ENCODE measurements at regions not wholly inside any gene's neighbourhood (a gene's known extent, or its start where the extent isn't known, plus 50 kb on each side); places are given as distances from the start of the nearest gene placed in this dataset.

GRCh38 chr6:133034509-133035206 lies 206.5 kb upstream of the EYA4 start:
- Histone ChIP-seq H2AFZ (ENCODE audit: low read length) (no peak overlapping the region), H3K23me2 (ENCODE audit: low read depth, low read length) (no peaks in the 10 kb centered on the region), H4K20me1 (replicated peaks in 1 of 2; ENCODE audit: control insufficient read depth in 1 of 2, insufficient read depth in 2 of 2, low read length in 2 of 2) (no peaks in the 10 kb centered on the region), H3K14ac (ENCODE audit: insufficient read length) (no peak overlapping the region), H4K8ac (ENCODE audit: extremely low read depth, insufficient read depth, low read length) (no peak overlapping the region), H3K23ac (ENCODE audit: insufficient read length) (no peak overlapping the region), H2BK12ac (ENCODE audit: low read depth, low read length) (no peak overlapping the region), H3K4me2 (ENCODE audit: insufficient read depth in 1 of 2, low read depth in 2 of 2, low read length in 2 of 2) (no peak overlapping the region), H3K79me2 (ENCODE audit: control insufficient read depth in 1 of 2, insufficient read depth in 2 of 2, low read length in 2 of 2) (no peaks in the 10 kb centered on the region), H3K79me1 (ENCODE audit: low read depth, low read length) (no peaks in the 10 kb centered on the region), H3K27me3 (replicated peaks in 1 of 4; ENCODE audit: control insufficient read depth in 3 of 4, extremely low read depth in 1 of 4, insufficient read depth in 3 of 4, low read length in 3 of 4) (no peaks in the 10 kb centered on the region), H2BK20ac (ENCODE audit: low read length) (no peak overlapping the region), H3K4me3 (ENCODE audit: extremely low read depth in 1 of 4, insufficient read depth in 2 of 4, low read depth in 3 of 4, low read length in 4 of 4) (no peak overlapping the region), H3K27ac (ENCODE audit: low read depth, low read length) (no peak overlapping the region), H3K36me3 (ENCODE audit: control insufficient read depth in 2 of 4, insufficient read depth in 4 of 4, low read length in 3 of 4) (no peaks in the 10 kb centered on the region), H2BK5ac (ENCODE audit: low read depth, low read length) (no peak overlapping the region), H3K56ac (replicated peaks; ENCODE audit: insufficient read length, low read depth, low read length) (no peak overlapping the region), H2AK5ac (ENCODE audit: low read depth, low read length) (no peak overlapping the region), H3K9ac (replicated peaks in 1 of 4; ENCODE audit: extremely low read depth in 1 of 4, low read depth in 3 of 4, low read length in 3 of 4) (no peak overlapping the region), H4K5ac (ENCODE audit: insufficient read length, low read depth, low read length) (no peak overlapping the region), H2BK15ac (ENCODE audit: low read length) (no peak overlapping the region), H3K18ac (ENCODE audit: extremely low read depth, low read length) (no peak overlapping the region), H2BK120ac (replicated peaks; ENCODE audit: low read depth, low read length) (no peak overlapping the region), H4K91ac (replicated peaks; ENCODE audit: insufficient read length, low read length) (no peak overlapping the region), H3K9me3 (ENCODE audit: insufficient read depth in 2 of 2, low read depth in 1 of 2, low read length in 1 of 2) (no peaks in the 10 kb centered on the region), H3K4me1 (replicated peaks in 1 of 4; ENCODE audit: control insufficient read depth in 3 of 4, insufficient read depth in 4 of 4, low read length in 3 of 4) (no peaks in the 10 kb centered on the region), H3K4ac (replicated peaks; ENCODE audit: insufficient read length, low read depth, low read length) (no peak overlapping the region)
- FAIRE-seq (no peak), DNase-seq (ENCODE audit: low read depth in 1 of 2, low spot score in 2 of 2) (no peak)
- WGBS, 2 experiments (ENCODE audit: extremely low coverage in 1 of 2, insufficient coverage in 1 of 2, insufficient read length in 1 of 2, insufficient replicate concordance in 2 of 2, low coverage in 1 of 2, low lambda C conversion rate in 2 of 2, missing lambda C conversion rate in 1 of 2) = 89% methylated on average over 8 of the region's 8 CpGs; no CpG with 5 or more reads in 1 of the 2 experiments
- CTCF ChIA-PET (ENCODE audit: partially characterized antibody) = interaction anchor here (0.6 to 2.0 kb wide), 2 partner anchors 518 to 1603 kb away, joined by 3 to 6 read pairs; no protein-coding TSS in a partner anchor
- TF ChIP-seq RAD21 (IDR thresholded peaks at IDR 0.05 in 1 of 2, conservative IDR thresholded peaks at IDR 0.05 in 1 of 2; ENCODE audit: low read depth in 2 of 2, low read length in 2 of 2) (no peak), POU5F1 (IDR thresholded peaks at IDR 0.05; ENCODE audit: low read depth, low read length) (no peak), SP4 (IDR thresholded peaks at IDR 0.05; ENCODE audit: low read length) (no peak), KDM4A (IDR thresholded peaks at IDR 0.05; ENCODE audit: low read depth, low read length, severe bottlenecking) (no peak), MAX (IDR thresholded peaks at IDR 0.05) (no peak), CBX5 (IDR thresholded peaks at IDR 0.05; ENCODE audit: low read depth, low read length) (no peak), RBBP5 (IDR thresholded peaks at IDR 0.05; ENCODE audit: borderline replicate concordance, low read depth, low read length) (no peak), POLR2AphosphoS5 (IDR thresholded peaks at IDR 0.05; ENCODE audit: low read depth, low read length) (no peak), PHF8 (conservative IDR thresholded peaks at IDR 0.05; ENCODE audit: low read depth, low read length) (no peak), POLR2A (IDR thresholded peaks at IDR 0.05; ENCODE audit: control extremely low read depth in 1 of 2, low read depth in 2 of 2, low read length in 2 of 2) (no peak), BACH1 (IDR thresholded peaks at IDR 0.05; ENCODE audit: low read length) (no peak), TAF7 (optimal IDR thresholded peaks at IDR 0.05; ENCODE audit: borderline replicate concordance, low read depth, low read length) (no peak)
- POLR2A ChIA-PET (ENCODE audit: partially characterized antibody) = no interaction called here

Measured in H1 (cell line).